Hepatocyte (in vitro differentiated cells): ENCODE measurements at regions not wholly inside any gene's neighbourhood (a gene's known extent, or its start where the extent isn't known, plus 50 kb on each side); places are given as distances from the start of the nearest gene placed in this dataset.

Source experiments
- CTCF ChIP-seq: fragments of 200-600 bp; sonication (generic); IDR thresholded peaks from 2 replicates; pipeline ENCODE4 v1.5.1; 2016; ENCODE audit warnings: antibody characterized with exemption, mild to moderate bottlenecking; ENCODE audit not compliant: poor library complexity
- EZH2 ChIP-seq: fragments of 200-600 bp; sonication (generic); IDR thresholded peaks from 2 replicates; pipeline ENCODE4 v1.6.1; 2016; ENCODE audit warnings: antibody characterized with exemption, mild to moderate bottlenecking, borderline replicate concordance
- EZH2phosphoT487 ChIP-seq: fragments of 200-600 bp; sonication (generic); IDR thresholded peaks from one replicate; pipeline ENCODE4 v1.6.1; 2018; ENCODE audit warnings: antibody characterized with exemption, mild to moderate bottlenecking, low read depth, moderate library complexity; ENCODE audit not compliant: unreplicated experiment, severe bottlenecking

- no peak for TF ChIP-seq CTCF
- no peak for TF ChIP-seq EZH2
- no peak for TF ChIP-seq EZH2phosphoT487
These were observed 734.5 kb upstream of the ACVR2A start for GRCh38 chr2:147110317-147110716.
